NT2/D1 (cell line): ENCODE measurements at regions not wholly inside any gene's neighbourhood (a gene's known extent, or its start where the extent isn't known, plus 50 kb on each side); places are given as distances from the start of the nearest gene placed in this dataset.

Source experiments
- SUZ12 ChIP-seq: IDR thresholded peaks from 2 replicates; pipeline ENCODE4 v1.6.1; 2011; ENCODE audit not compliant: insufficient read length, insufficient read depth; ENCODE audit errors: extremely low read depth
- YY1 ChIP-seq: IDR thresholded peaks from 2 replicates; pipeline ENCODE4 v1.6.1; 2011; ENCODE audit not compliant: insufficient read length, insufficient read depth
- ZNF274 ChIP-seq: IDR thresholded peaks from 2 replicates; pipeline ENCODE4 v1.6.1; 2011; ENCODE audit warnings: mild to moderate bottlenecking, low read depth, low read length

- TF ChIP-seq YY1: no peak
- no peak for TF ChIP-seq SUZ12
- no peak for TF ChIP-seq ZNF274
These were observed 770.2 kb upstream of the NXPH2 start for GRCh38 chr2:139550341-139550740.
